Fibroblast of lung (primary cell): ENCODE measurements at regions not wholly inside any gene's neighbourhood (a gene's known extent, or its start where the extent isn't known, plus 50 kb on each side); places are given as distances from the start of the nearest gene placed in this dataset.

Experiments
- EZH2 ChIP-seq: IDR thresholded peaks from 2 replicates; pipeline ENCODE4 v1.5.1; 2012; ENCODE audit warnings: low read length, control low read depth, mild to moderate bottlenecking; ENCODE audit errors: missing control alignments
- TF ChIP-seq, protein P1 (sequence below), 2 donors: IDR thresholded peaks in 1 of 2; conservative IDR thresholded peaks in 1 of 2; 1 replicate in 1 of 2; 2 replicates in 1 of 2; pipeline ENCODE4 v1.5.1; 2011 to 2012; ENCODE audit warnings: low read length in 2 of 2, control low read depth in 1 of 2, inconsistent platforms in 1 of 2, low read depth in 1 of 2, mild to moderate bottlenecking in 1 of 2

DNA sequence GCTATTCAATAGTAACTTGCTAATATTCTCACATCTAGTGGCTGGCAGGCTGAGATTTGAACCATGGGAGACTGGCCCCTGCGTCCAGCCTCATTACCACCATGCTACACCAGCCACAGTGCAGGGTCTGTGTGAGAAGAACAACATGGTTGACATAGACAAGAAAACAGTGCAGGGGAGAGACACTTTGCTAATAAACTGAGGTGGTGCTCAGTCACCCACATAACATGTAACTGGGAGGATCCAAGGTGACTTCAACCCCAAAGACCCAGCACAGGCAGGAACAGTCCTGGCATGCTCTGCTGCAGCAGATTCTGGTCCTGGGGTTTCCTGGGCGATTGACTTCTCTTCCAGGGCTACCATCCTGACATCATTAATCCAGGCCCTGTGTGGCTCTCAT, 143.1 kb downstream of the CSNK2A3 start:
- TF ChIP-seq, protein P1, sequence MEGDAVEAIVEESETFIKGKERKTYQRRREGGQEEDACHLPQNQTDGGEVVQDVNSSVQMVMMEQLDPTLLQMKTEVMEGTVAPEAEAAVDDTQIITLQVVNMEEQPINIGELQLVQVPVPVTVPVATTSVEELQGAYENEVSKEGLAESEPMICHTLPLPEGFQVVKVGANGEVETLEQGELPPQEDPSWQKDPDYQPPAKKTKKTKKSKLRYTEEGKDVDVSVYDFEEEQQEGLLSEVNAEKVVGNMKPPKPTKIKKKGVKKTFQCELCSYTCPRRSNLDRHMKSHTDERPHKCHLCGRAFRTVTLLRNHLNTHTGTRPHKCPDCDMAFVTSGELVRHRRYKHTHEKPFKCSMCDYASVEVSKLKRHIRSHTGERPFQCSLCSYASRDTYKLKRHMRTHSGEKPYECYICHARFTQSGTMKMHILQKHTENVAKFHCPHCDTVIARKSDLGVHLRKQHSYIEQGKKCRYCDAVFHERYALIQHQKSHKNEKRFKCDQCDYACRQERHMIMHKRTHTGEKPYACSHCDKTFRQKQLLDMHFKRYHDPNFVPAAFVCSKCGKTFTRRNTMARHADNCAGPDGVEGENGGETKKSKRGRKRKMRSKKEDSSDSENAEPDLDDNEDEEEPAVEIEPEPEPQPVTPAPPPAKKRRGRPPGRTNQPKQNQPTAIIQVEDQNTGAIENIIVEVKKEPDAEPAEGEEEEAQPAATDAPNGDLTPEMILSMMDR (conservative IDR thresholded peaks at IDR 0.05 in 1 of 2, IDR thresholded peaks at IDR 0.05 in 1 of 2; ENCODE audit: low read depth in 1 of 2, low read length in 2 of 2): no peak
- no peak for TF ChIP-seq EZH2
